HG02588 (cell line): ENCODE measurements at regions not wholly inside any gene's neighbourhood (a gene's known extent, or its start where the extent isn't known, plus 50 kb on each side); places are given as distances from the start of the nearest gene placed in this dataset.

ENCODE experiments used
- ATAC-seq: cut with Tn5 transposase; IDR thresholded peaks from one replicate; pipeline ENCODE4 v1.9.1; 2021; ENCODE audit warnings: mild to moderate bottlenecking, moderate library complexity; ENCODE audit not compliant: unreplicated experiment

DNA sequence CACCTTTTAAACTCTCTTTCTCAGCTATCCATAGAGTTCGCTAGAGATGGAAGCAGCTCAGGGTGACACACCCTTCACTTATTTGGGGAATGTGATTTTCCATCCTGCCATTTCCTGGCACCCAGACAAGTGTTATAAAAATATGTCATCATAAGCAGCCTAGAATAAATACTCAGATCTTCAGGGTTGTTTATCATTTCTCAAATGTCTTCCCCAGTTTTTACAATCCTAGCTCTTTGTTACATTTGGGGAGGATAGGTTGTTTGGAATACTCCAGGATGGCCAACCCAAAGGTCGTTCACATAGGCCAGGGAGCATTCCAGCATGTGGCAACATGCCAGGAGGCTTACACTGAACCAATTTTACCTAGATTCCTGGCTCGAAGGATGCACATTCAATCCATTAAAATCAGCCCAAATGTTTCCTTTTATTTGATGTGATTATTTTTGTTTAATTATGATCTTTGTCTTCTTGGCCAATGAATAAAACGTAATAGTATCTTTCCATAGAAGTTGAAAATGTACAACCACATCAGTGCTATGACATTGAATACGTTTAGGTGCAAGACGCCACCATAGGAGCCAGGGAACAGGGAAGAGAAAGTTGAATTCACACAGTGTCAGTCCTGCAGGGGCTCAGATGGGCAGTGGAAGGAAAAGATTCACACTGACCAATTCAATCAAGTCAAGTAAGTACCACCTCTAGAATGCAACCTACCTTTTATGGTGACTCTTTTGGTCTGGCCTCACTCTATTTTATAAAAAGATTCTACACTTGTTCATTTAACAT is 537.7 kb upstream of the MDFIC2 start:
- ATAC-seq: no peak

DNA sequence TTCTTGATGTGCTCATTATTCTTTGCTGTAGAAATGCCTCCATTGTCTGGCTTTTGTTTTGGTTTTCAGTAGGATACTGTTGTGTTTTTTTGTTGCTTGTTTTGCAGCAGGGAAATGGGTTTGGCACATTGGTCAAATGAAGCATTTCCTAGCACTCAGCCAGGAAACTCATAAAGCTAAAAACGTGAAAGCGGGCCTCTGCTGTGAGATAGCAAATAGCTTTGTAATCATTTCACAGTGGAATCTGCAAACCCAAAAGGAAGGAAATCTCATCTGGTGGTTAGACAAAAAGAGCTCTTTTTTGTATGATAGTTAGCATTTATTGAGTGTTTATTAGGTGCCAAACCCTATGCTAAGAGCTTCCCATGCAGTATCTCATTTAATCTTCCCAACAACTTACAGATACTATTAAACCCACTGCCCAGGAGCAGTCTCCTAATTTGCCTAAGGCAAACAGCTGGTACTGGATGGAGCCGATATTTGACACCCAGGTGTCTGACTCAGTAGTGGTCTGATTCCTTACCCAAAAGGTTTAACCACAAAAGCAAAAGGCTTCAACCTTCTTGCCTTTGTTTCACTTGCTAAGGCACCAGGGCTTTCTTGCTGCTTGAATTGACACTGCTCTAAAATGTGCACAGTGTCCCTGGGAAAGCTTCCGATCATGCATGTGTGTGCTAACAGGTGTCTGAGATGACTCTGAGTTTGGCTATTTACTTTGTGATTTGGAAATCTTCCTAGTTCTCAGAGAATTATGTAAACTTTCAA is 527.9 kb upstream of the MDFIC2 start:
- ATAC-seq: no peak

DNA sequence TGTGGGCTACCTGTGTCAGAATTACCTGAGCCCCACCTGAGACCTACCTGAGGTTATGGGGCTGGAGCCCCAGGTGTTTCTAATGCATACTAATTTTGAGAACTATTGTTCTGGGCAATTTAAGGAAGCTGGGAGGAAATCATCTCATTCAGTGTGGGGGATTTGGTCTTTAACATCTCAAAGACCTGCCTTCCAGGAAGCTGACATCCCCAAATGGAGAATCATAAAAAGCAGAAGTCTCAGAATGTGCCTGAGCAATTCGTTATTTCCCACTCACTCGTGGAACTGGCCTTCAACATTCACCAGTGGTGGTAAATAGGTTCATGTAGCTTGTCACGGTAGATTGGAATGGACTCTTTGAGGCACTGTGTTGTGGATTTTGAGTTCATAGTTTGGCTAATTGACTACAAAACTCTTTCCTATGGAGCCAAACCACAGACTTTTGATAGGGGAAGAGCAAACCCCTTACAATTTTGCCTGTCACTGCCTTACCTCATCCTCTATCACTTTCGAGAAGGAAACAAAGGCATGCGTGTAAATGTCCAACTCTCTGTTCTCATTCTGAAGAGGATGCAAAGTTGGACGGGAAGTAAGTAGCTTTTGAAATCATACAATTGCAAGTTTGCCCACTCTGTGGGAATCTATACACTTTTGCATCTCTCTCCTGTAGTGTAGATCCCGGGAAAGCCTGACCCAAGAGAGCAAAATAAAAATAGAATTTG is 521.0 kb upstream of the MDFIC2 start:
- no peak for ATAC-seq

DNA sequence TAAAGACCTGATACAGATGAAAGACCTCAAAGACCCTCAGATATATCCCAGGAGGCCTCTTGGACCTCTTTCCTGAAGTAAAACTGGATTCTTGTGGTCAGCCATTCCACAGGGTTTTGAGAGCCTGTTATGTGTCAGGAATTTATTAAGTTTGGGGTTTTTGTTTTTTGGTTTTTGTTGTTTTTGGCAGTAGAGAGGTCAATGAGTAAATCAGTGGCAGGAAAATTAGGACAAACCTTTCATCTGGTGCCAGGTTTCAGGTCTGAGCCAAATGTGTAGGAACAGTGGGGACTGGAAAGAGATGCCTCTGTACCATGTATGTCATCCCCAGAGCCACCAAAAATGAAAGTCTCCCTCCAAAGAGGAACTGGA is 520.4 kb upstream of the MDFIC2 start:
- ATAC-seq: no peak

DNA sequence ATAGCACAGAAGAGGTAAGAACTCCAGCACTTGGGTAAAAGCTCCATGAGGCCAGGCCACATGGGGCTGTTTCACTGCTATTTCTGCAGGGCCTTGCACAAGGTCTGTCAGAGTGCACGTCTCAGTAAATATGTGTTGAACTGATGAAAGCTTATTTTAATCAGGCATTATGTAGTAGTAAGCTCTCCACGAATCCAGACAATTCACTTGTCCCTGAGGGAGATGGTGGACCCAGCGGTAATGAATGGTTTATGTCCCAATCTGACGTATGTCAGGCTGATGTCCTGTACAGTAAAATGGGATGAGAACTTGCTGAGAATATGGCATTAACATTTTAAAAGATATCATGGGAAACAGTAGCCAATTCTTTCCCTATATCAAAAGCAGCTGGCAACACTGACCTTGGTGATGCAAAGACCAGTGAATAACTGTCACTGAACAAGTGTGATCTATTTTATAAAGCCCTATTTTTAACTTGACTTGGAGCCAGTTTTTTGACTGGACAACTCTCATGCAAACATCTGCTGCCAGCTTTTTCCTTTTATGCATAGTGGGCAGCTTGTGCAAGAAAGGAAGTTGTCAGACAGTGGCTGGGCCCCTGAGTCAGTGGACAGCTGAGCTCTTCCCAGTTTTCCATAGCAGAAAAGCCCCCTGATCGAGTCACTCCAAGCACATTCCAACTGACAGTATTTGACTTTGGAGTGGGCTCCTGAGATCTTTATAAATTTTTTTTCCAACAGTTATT is 519.8 kb upstream of the MDFIC2 start:
- ATAC-seq: no peak

DNA sequence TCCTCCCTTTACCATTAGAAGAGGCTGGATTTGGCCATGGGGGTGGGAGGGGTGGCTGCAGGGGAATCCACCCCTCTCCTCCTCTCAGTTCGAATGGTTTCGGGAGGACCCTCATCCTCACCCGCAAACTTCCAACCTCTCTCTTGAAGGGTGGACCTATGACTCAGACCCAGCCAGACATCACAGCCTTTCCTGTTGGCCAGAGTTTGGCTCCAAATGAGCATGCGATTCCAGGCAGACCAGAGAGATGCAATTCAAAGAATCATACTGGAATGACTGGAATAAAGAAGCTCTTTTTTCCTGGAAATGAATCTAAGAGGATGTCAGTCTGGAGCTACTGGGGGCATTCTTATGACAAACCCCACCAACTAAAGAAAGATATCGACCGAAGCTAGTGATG is 516.7 kb upstream of the MDFIC2 start:
- no peak for ATAC-seq

DNA sequence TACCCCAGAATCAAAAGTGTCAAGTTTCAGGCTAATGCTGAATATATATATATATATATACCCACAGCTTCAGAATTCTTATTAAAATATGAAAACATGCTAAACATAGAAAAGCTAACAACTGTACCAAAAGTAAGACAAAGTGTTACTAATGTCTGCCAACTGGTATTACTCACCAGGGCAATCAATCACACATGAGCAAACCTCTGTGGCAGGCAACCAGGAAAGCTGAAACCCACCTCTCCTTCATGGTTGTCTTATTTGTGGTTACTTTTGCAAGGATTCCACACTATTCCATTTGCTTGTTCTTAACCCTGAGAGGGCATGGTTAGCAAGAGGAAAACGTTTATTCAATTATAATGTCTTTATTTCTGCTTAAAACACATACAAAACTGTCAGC is 512.3 kb upstream of the MDFIC2 start:
- ATAC-seq: no peak

DNA sequence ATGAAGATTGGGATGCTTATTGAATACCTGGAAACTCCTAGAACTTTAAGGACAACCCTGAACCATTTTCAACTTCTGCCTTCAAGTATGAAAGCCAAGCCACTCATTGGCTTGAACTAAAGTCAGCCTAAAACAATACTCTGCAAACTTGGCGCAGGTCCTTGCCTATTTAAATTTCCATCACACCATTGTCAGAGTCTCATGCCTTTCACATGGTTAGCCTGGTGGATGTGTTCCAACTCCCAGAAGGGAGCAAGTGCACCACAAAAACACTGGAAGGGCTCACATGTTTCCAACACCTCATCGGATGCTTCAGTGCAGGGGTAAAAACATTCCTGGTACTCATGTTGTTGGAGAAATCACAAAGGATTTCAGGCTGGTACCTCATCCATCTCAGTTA is 511.6 kb upstream of the MDFIC2 start:
- no peak for ATAC-seq

DNA sequence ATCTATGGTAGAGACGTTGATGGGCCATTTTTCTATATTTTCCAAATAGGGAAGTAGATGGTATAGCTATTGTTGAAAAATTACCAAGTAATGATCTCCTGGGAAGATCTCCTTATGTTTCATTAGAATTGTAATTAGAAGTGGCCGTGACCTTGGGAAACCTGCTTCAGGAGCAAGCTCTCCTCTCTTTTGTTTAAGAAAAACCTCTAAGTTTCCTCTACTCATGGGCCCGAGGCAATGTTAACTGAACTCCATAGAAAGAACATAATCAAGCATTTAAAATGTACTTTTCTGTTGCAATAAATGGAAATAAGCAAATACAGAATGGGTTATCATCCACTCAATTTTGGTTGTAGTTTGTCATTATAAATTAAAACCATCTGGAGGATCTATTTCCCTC is 511.2 kb upstream of the MDFIC2 start:
- ATAC-seq: no peak

DNA sequence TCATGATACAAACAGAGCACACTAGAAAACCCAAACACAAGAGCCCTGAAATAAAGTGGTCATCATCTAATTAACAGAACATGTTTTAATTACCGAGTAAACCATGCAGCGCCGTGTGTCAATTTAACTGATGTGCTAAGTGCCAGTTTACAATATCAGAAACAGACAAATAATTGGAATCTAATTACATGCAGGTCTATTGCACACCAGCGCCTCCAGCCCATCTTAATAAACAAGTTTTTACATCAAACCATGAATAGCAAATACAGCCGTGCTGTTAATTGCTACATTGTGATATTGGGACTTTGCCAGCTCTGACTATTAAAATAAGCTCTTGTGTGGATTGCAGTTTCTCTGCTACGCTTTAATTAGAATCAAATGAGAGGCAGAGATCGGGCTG is 510.2 kb upstream of the MDFIC2 start:
- ATAC-seq: no peak

DNA sequence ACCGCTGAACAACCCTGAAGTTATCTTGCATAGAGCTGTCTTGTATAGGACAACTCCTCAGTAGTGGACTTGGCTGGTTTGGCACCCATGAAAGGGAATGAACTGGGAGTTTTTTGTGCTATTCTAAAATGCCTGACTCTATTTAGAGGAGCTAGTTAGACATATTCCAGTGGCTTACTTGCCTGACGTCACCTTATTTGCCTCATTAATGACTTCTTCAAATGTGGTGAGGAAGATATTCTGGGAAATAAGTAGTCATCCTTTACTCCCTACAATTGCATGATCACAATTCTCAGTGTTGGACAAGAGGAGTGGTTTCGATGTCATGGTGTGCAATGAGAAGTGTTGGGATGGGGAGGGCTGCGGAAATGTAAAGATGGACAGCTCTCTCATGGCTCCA is 509.2 kb upstream of the MDFIC2 start:
- no peak for ATAC-seq

DNA sequence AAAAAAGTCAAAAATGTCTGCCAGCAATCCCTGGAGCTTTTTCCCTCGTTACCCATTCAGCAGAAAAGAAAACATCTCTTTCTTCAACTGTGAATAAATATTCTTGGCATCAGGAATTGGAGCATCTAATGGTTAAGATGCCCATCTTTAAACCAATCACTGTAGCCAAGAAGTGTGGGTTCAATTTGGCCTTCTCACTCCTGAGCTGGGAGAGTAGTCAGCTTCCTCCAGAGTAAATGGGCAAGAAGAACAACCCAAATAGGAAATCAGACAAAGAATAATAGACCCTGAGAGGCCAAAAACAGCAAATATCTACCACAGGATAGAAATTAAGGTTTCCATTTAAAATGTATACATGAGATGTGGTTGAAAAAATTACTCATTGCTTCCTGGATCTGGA is 508.0 kb upstream of the MDFIC2 start:
- ATAC-seq: no peak

DNA sequence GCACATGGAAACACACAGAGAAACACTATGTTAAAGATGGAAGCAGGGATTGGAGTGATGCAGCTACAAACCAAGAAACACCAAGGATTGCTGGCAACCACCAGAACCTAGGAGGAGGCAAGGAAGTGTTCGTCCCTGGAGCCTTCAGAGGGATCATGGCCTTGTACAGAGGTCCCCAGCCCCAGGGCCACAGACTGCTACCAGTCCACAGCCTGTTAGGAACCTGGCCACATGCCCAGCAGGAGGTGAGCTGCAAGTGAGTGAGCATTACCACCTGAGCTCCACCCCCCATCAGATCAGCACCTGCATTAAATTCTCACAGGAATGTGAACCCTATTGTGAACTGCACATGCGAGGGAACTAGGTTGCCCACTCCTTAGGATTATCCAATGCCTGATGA is 505.7 kb upstream of the MDFIC2 start:
- ATAC-seq: no peak

DNA sequence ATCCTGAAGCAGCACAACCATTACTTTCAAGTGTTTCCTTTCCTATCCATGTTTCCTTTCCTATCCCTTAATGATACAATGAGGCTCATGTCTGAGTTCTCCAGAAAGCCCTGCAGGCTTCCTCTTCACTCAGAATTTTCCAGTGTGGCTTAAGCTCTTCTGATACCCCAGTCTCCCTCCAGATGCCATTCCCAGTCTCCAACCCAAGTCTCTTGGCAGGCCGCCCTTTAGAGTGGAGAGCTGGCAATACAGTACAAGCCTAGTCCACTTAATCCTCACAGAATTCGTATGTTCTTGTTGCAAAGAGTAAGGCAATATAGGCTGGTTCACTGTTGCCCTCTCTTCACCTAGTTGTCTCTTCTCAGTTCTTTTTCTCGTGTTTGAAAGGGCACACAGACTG is 503.9 kb upstream of the MDFIC2 start:
- ATAC-seq: no peak

DNA sequence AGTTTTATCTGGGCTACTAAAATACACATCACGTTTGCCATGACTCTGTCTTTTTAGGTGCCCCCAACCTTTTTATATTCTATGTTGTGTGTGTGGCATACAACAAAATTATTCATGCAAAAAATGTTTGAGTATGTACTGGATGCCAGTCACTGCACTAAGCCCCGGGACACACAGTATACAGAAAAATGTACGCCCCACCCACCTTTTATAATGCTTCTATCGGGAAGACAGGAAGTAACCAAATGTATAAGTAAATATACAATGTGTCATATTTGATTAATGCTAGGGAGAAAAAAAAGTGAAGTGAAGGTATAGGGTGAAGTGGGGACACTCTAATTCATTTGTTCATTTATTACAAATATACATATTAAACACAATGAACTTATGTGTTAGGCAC is 503.4 kb upstream of the MDFIC2 start:
- no peak for ATAC-seq

DNA sequence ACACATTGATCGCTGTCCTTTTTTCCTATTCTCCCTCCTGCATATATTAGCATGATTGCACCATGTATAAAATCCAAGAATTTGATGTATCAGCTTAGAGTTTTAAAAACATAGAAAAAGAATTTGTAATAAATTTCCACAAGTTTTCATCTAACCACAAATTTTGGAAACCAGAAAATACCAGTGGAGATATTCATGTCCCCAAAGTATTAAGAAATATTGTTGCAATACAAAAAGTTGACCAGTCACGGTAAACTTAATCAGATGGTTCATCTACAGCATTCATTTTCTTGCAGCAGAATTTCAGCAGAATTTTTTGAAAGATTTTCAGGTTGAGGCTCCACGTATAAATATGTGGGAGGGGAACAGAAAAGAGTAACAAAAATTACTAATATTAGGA is 500.9 kb upstream of the MDFIC2 start:
- ATAC-seq: no peak

DNA sequence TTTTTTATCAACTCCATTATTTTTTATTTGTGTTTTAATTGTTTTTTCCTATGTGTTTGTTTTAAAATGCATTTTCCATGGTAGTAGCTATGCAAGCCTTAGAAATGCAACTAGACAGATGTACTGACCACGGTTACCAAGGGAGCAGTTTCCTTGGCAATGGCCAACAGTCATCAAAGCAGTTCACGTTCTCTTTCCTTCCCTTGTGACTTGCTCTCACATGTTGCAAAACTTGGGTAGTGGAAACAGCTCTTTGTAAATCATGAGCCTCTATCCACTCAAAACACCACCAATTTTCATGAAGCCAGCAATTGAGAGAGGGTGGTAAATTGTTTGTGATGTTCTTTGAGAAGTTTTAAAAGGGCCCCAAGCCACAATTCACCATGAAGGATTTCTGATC is 499.4 kb upstream of the MDFIC2 start:
- ATAC-seq: no peak

DNA sequence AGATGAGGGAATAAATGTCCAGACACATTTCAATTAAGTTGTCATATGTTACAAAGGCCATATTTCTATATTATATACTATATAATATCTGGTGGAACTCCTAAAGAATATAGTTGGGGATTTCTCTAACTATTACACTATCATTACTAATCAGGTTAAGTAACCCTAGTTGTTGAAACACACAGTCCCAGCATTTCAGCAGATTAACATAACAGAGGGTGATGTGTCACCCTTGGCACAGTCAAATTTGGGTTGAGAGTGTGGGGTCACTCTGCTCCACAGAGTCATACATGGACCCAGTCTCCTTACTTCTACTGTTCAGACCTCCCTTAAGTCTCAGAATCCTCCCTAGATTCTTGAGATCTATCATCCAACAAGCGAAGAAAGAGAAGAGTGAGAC is 496.4 kb upstream of the MDFIC2 start:
- no peak for ATAC-seq

DNA sequence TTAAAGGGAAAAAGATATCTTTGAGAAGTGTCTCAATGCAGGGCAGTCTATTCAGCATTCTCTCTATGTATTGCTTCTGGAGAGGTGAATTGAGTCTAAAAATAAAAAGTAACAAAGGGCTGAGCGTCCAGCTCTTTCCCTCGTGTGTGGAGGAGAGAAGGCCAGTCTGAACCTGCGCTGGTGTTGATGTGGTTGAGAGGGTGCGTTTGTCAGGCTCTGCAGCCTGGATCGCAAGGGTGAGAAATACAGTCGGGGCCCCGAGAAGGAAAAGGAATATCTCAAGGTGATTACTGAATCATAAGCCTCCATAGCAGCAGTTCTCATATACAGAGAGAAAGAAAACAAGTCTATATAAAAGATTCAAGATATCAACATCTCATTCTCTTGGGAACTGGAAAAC is 494.1 kb upstream of the MDFIC2 start:
- ATAC-seq: no peak

DNA sequence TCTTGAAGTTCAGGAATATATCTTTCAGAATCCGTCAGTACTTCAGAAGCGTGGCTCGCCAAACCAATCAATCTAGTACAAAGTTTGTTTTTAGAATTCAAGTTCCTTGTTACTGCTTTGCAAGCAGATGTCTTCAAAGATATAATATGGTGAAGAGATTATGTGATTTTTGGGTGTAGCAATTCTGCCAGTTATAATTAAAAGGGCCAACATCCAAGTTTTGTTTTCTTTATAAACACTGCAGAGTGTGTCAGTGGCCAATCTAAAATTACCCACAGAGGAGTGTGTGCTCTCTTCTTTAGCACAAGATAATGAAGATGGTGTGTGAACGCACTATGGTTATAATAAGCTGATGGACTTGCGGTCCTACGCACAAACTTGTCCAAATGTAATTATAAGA is 493.6 kb upstream of the MDFIC2 start:
- no peak for ATAC-seq
